ENCODE measurements at regions not wholly inside any gene's neighbourhood (a gene's known extent, or its start where the extent isn't known, plus 50 kb on each side); places are given as distances from the start of the nearest gene placed in this dataset.

- no peak for TF ChIP-seq CTCF (conservative IDR thresholded peaks at IDR 0.05; ENCODE audit: low read depth, low read length)
- no peak overlapping the region for H3K4me3 ChIP-seq (ENCODE audit: low read depth, low read length)
- DNase-seq (ENCODE audit: low read depth): no peak
Observed at GRCh38 chr2:150706561-150706960, 219.1 kb upstream of the RND3 start.

- no peak for TF ChIP-seq CTCF (conservative IDR thresholded peaks at IDR 0.05; ENCODE audit: low read depth, low read length)
- DNase-seq (ENCODE audit: low read depth): no peak
Observed at GRCh38 chr2:150705767-150706166, 218.3 kb upstream of the RND3 start.

GRCh38 chr2:150705357-150705756 lies 217.9 kb upstream of the RND3 start:
- DNase-seq (ENCODE audit: low read depth): no peak
- no peak overlapping the region for H3K4me3 ChIP-seq (ENCODE audit: low read depth, low read length)
- TF ChIP-seq CTCF (conservative IDR thresholded peaks at IDR 0.05; ENCODE audit: low read depth, low read length): no peak

More at GRCh38 chr2:150705767-150706166, 218.3 kb upstream of the RND3 start:
- no peak overlapping the region for H3K4me3 ChIP-seq (ENCODE audit: low read depth, low read length)

- DNase-seq (ENCODE audit: low read depth): no peak
- H3K4me3 ChIP-seq (ENCODE audit: low read depth, low read length): no peak overlapping the region
Observed at GRCh38 chr2:150702791-150703190, 215.3 kb upstream of the RND3 start.

GRCh38 chr2:150700666-150701580 lies 213.5 kb upstream of the RND3 start:
- TF ChIP-seq CTCF (conservative IDR thresholded peaks at IDR 0.05; ENCODE audit: low read depth, low read length): no peak
- no peak overlapping the region for H3K4me3 ChIP-seq (ENCODE audit: low read depth, low read length)
- no peak for DNase-seq (ENCODE audit: low read depth)

More at GRCh38 chr2:150702791-150703190, 215.3 kb upstream of the RND3 start:
- TF ChIP-seq CTCF (conservative IDR thresholded peaks at IDR 0.05; ENCODE audit: low read depth, low read length): no peak

- no peak overlapping the region for H3K4me3 ChIP-seq (ENCODE audit: low read depth, low read length)
- no peak for DNase-seq (ENCODE audit: low read depth)
- TF ChIP-seq CTCF (conservative IDR thresholded peaks at IDR 0.05; ENCODE audit: low read depth, low read length): no peak
Observed at GRCh38 chr2:150699218-150699617, 211.8 kb upstream of the RND3 start.
